ENCODE measurements at regions not wholly inside any gene's neighbourhood (a gene's known extent, or its start where the extent isn't known, plus 50 kb on each side); places are given as distances from the start of the nearest gene placed in this dataset.

- Mint-ChIP-seq H3K36me3 (ENCODE audit: low read depth) (peaks cover 3% of the 10 kb centered on the region), H3K27me3 (ENCODE audit: low read depth) (no peaks in the 10 kb centered on the region), H3K4me1 (no peaks in the 10 kb centered on the region), H3K27ac (ENCODE audit: unreplicated experiment) (no peak overlapping the region), H3K9me3 (peaks cover 9% of the 10 kb centered on the region), H3K4me3 (no peak overlapping the region)
- no peak for DNase-seq (ENCODE audit: low read depth, low spot score)
- TF ChIP-seq CTCF (conservative IDR thresholded peaks at IDR 0.05), result no peak
Observed at GRCh38 chr2:116490511-116491145, 1323.9 kb upstream of the DDX18 start.

GRCh38 chr2:116491292-116491691 lies 1323.2 kb upstream of the DDX18 start:
- H3K36me3 Mint-ChIP-seq (ENCODE audit: low read depth), result no peaks in the 10 kb centered on the region
- H3K4me3 Mint-ChIP-seq, result no peak overlapping the region
- H3K27ac Mint-ChIP-seq (ENCODE audit: unreplicated experiment), result no peak overlapping the region
- no peaks in the 10 kb centered on the region for H3K4me1 Mint-ChIP-seq
- H3K9me3 Mint-ChIP-seq, result peaks cover 5% of the 10 kb centered on the region
- no peaks in the 10 kb centered on the region for H3K27me3 Mint-ChIP-seq (ENCODE audit: low read depth)
- no peak for TF ChIP-seq CTCF (conservative IDR thresholded peaks at IDR 0.05)
- no peak for DNase-seq (ENCODE audit: low read depth, low spot score)

- Mint-ChIP-seq H3K9me3 (no peaks in the 10 kb centered on the region), H3K4me1 (no peaks in the 10 kb centered on the region), H3K27ac (ENCODE audit: unreplicated experiment) (no peak overlapping the region), H3K4me3 (no peak overlapping the region), H3K36me3 (ENCODE audit: low read depth) (no peaks in the 10 kb centered on the region), H3K27me3 (ENCODE audit: low read depth) (no peaks in the 10 kb centered on the region)
- no peak for TF ChIP-seq CTCF (conservative IDR thresholded peaks at IDR 0.05)
- DNase-seq (ENCODE audit: low read depth, low spot score), result no peak
Observed at GRCh38 chr2:116499389-116499788, 1315.1 kb upstream of the DDX18 start.

GRCh38 chr2:116510117-116510671 lies 1304.3 kb upstream of the DDX18 start:
- no peak overlapping the region for H3K4me3 Mint-ChIP-seq
- no peaks in the 10 kb centered on the region for H3K4me1 Mint-ChIP-seq
- H3K9me3 Mint-ChIP-seq, result peaks cover 4% of the 10 kb centered on the region
- peaks cover 4% of the 10 kb centered on the region for H3K27me3 Mint-ChIP-seq (ENCODE audit: low read depth)
- TF ChIP-seq CTCF (conservative IDR thresholded peaks at IDR 0.05), result peak; percentile 73
- H3K36me3 Mint-ChIP-seq (ENCODE audit: low read depth), result no peaks in the 10 kb centered on the region
- peak; percentile 8 for DNase-seq (ENCODE audit: low read depth, low spot score)
- H3K27ac Mint-ChIP-seq (ENCODE audit: unreplicated experiment), result no peak overlapping the region

- Mint-ChIP-seq H3K9me3 (peaks cover 4% of the 10 kb centered on the region), H3K27ac (ENCODE audit: unreplicated experiment) (no peak overlapping the region), H3K27me3 (ENCODE audit: low read depth) (peaks cover 2% of the 10 kb centered on the region), H3K4me1 (no peaks in the 10 kb centered on the region), H3K36me3 (ENCODE audit: low read depth) (no peaks in the 10 kb centered on the region), H3K4me3 (no peak overlapping the region)
- TF ChIP-seq CTCF (conservative IDR thresholded peaks at IDR 0.05), result no peak
- no peak for DNase-seq (ENCODE audit: low read depth, low spot score)
Observed at GRCh38 chr2:116511426-116511825, 1303.1 kb upstream of the DDX18 start.
